Activated CD4-positive, alpha-beta T cell treated with anti-CD3 and anti-CD28 coated beads, Interleukin-2, Interleukin-6, amounts not matched to agents 100 ng/mL and 50 ng/mL, durations not matched to agents 16 hours and 8 hours (primary cell): ENCODE measurements at regions not wholly inside any gene's neighbourhood (a gene's known extent, or its start where the extent isn't known, plus 50 kb on each side); places are given as distances from the start of the nearest gene placed in this dataset.

Experiments used
- DNase-seq: peaks from one replicate; pipeline ENCODE4 v3.0.0-alpha.2; 2020

- DNase-seq = no peak
Measured at GRCh38 chr2:117086174-117086942, 728.1 kb upstream of the DDX18 start.

DNA sequence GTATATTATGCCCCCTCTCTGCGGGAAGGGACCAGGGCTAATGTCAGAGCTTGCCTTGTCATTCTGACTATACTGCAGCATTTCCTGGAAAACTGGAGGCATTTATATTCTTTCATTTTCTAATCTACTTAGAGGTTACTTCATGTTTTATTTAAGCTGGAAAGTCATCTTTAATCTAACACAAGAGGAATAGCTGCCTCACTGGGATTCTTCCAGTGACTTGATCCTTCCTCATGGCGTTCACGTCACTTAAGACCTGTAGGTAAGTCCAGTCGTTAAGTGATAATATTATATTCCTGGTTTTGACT, 727.6 kb upstream of the DDX18 start:
- no peak for DNase-seq

DNA sequence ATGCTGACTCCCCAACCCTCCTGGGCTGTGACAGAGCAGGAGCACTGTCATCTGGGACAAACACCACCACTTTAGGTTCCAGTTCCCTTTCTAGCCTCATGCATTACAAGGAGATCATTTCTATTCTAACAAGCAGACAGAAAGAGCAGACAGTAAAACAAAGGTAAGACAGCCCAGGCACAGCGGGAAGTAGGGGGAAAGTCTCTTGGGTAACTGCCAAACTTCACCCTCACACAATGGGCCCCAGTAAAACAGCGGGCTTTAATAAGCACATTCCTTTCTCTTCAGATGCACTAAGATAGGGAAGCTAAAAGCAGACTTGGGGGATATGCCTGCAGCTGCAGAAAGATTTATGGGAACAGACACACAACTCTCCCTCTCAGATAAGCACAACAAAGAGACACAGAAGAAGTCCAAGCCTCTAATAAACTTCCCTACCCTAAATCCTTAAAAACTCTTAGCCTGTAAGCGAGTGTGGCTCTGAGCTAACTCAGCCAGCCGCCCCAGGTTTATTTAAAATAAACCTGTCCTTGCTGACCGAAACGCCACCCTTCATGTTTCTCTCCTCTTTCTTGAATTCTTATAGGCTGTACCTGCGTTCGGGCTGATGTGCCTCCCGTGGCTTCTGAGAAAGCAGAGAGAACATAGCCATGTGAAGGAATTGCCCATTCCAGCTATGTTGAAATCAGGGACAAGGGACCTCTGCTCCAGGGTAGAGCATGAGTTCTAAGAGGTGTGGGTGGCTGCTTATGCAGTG, 726.8 kb upstream of the DDX18 start:
- no peak for DNase-seq

DNA sequence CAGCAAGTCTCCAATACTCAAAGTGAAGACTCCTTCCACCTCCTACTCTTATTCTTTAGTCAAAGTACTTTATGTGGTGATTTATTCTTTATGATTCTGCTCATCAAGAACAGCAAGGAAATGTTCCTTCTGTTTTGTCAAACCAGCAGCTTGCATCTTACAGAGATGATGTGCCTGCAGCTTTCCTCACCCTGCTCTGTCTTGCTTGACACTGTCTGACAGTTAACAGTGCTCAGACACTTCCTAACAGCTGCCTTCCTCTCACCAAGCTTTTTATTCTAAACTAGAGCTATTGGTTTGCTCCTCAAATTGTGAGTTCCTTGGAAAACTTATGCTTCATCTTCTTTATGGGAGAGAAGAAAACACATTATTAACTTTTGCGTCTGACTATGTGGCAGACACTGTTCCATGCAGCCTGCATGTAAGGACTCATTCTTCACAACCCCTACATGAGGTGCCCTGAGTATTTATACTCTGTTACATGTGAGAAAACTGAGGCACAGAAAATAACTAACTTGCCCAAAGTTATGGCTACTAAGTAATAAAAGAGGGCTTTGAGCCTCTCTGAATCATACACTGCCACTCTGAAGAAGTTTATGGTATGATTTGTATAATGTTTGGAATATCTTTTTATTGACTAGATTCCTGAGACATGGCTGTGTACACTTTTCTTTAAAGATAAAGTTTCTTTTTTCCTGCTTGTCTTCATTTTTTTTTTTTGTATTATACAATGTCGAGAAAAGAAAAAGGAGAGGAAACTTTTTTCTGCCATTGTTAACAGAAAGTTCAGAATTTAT, 723.3 kb upstream of the DDX18 start:
- DNase-seq = no peak

DNA sequence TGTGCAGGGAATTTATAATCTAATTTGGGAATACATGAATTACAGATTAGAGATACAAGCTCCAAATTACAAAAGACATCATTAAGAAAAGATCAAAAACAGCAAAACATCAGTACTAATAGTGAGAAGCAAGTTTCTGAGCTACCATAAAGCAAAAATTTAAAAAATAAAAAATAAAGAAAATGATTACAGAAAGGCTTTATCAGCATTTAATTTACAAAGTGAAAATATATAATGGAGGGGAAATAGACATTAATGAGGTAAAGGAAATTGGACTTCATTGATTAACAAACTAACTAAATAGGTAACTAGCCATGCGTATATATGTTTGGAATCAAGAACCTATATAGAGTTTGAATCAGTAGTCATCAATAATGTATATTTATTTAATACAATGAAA, 712.9 kb upstream of the DDX18 start:
- no peak for DNase-seq

DNA sequence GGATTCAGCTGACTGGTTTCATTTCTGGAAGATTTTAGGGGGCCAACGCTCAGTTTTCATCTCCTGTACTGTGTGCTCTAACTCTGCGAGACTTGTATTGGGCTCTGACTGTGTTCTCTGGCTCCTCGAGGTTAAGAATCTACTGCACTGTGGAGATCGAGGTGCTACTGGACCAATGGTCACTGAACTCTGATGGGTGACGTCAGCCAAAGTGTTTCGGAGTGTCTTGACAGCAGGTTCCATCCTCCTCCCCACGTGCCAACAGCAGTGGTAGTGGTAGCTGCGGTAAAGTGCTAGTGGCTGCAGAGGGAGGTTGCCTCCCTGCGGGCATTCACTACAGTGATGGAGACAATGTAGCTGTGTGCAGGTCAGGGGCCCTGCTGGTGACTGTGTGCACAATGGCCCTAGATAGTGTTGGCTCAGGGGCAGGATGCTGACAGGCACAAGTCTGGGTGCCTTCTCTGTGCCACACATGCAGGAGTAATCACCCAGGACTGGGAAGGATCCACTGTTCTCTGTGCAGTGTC, 705.7 kb upstream of the DDX18 start:
- DNase-seq = no peak

GRCh38 chr2:117118994-117119393, 695.5 kb upstream of the DDX18 start:
- DNase-seq = no peak

GRCh38 chr2:117123362-117123761, 691.1 kb upstream of the DDX18 start:
- DNase-seq = no peak

- no peak for DNase-seq
Measured at GRCh38 chr2:117126656-117127055, 687.8 kb upstream of the DDX18 start.

DNA sequence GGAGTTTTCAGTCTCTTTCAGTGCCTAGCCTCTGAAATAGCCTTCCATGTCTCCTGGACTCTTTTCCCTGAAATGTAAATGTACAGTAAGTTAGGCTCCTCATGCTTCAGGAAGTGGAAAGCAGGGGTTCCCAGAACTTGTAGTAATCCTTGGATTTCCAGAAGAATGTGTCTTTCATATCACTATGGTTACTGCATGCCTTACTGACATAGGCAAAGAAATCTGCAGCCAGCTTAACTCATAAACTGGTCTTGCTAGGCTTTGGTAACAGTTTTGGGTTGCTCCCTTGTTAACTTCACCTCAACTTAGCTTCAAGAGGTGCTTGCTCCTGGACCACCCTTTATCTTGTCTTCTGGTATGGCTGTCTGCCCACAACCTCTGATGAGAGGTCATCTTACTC, 686.8 kb upstream of the DDX18 start:
- DNase-seq = no peak

DNA sequence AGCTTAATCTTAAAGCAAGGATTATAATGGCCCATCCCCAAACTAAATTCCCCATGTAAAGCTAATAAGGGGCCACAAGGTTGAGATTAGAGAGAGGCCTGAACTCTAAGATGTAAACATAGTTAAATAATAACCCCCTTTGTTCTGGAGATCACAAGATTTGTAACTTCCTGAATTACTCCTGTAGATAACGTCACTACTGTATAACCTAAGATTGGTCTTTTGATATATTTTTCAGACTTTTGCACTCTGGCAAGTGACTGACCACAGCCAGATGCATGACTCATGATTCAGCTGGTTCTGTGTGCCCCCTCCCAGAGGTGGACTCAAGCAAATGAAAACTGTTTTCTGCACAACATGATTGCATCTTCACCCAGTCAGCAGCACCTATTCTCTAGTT, 686.0 kb upstream of the DDX18 start:
- no peak for DNase-seq

DNA sequence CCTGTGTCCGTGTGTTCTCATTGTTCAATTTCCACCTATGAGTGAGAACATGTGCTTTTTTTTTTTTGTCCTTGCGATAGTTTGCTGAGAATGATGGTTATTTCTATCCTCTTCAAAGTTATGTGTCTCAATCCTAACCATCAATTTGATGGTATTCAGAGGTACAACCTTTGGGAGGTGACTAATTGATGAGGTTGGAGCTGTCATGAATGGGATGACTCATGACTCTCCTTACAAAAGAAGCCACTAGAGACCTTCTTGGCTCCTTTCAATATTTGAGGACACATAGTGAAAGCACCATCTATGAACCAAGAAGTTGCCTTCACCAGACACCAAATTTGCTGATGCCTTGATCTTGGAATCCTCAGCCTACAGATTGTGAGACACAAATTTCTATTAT, 677.1 kb upstream of the DDX18 start:
- DNase-seq = no peak

- DNase-seq = no peak
Measured at GRCh38 chr2:117169036-117169765, 645.3 kb upstream of the DDX18 start.

- no peak for DNase-seq
Measured at GRCh38 chr2:117170897-117171296, 643.6 kb upstream of the DDX18 start.

DNA sequence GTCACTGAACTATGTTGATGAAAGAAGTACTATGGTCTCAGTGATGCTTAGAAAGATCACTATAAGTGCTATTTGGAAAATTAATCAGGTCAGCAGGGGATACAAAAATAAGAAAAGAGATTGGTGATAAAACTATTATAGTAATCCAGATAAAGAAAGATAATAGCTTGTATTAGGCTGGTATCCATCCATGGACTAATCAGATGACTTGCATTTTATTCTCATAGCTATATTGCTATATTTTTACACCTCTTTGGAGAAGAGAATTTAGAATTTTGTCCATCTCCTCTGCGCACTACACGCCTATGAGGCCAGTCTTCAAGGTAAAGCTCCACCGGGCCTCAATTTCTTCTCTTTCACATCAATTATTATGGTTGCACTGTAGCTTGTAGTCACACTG, 635.1 kb upstream of the DDX18 start:
- DNase-seq = no peak

GRCh38 chr2:117190856-117191559, 623.5 kb upstream of the DDX18 start:
- DNase-seq = no peak

DNA sequence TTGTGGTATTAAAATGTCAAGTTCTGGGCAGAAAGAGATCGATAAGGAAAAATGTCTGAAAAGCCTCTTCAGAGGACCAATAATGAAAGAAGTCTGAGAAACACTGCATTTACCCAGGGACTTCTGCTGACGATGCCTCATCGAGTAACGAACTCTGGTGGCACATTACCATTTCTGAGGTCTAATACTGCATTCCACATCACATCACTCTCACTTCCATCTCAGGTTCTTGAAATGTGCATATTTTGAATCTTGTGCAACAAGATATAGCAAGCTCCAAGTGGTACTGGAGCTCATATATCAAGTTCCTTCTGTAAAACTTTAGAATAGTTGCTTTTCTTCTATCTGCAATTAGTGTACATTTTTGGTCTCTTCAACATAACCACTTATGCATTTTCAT, 619.1 kb upstream of the DDX18 start:
- no peak for DNase-seq

GRCh38 chr2:117199511-117199910, 615.0 kb upstream of the DDX18 start:
- DNase-seq = no peak

DNA sequence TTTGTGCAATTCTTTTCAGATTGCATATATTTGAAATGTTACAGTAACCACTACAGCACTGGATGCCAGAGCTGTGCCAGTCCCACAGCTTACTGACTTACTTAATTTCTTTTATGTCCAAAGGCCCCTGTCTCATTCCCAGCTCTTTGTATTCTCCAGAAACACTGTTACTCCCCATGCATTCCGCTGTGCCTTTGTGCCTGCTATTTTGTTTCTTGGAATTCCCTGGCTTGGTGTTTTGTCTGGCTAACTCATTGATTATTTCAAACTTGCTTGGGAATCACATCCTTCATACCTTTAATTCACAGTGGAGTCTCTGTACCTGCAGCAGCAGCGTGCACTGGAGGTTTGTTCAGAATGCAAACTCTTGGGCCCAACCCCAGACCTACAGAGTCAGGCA, 601.9 kb upstream of the DDX18 start:
- no peak for DNase-seq

- DNase-seq = no peak
Measured at GRCh38 chr2:117217145-117217544, 597.3 kb upstream of the DDX18 start.

DNA sequence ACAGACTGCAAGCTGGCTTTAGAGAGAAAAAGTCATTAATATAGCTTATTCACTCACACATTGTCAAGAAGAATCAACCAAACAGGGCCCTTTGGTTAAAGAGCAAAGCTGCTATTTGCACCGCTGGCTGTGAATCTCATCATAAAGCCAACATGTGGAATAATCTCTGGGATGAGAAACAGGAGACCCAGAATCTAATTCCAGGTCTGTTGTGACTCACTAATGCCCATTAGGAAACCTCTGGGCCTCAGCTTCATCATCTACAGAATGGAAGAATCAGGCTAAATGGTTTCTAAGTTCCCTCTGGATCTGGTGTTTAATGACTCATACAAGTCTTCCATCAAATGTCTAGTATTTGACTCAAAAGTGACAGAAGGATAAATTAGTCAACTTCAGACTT, 591.7 kb upstream of the DDX18 start:
- no peak for DNase-seq

- no peak for DNase-seq
Measured at GRCh38 chr2:117232305-117232704, 582.2 kb upstream of the DDX18 start.
